ENCODE measurements at regions not wholly inside any gene's neighbourhood (a gene's known extent, or its start where the extent isn't known, plus 50 kb on each side); places are given as distances from the start of the nearest gene placed in this dataset.

- H3K4me1 ChIP-seq (ENCODE audit: control insufficient read depth in 4 of 4, insufficient read depth in 4 of 4, low read length in 3 of 4), result no peaks in the 10 kb centered on the region
- no peak overlapping the region for H3K27ac ChIP-seq (ENCODE audit: low read depth in 1 of 2, low read length in 2 of 2)
- peaks cover 0 to 4% (median 0%) of the 10 kb centered on the region in 4 donors for H3K27me3 ChIP-seq (ENCODE audit: control insufficient read depth in 4 of 4, insufficient read depth in 4 of 4, low read length in 3 of 4)
- WGBS, result 89% methylated on average over 5 of the region's 5 CpGs
- H3K9me3 ChIP-seq (ENCODE audit: control insufficient read depth in 4 of 4, low read length in 3 of 4), result no peaks in the 10 kb centered on the region
- DNase-seq (ENCODE audit: low spot score), result no peak
- no peak overlapping the region for H3K9ac ChIP-seq (ENCODE audit: low read depth in 1 of 2, low read length in 2 of 2)
- H3K36me3 ChIP-seq (ENCODE audit: control insufficient read depth in 4 of 4, insufficient read depth in 3 of 4, low read depth in 1 of 4, low read length in 3 of 4), result no peaks in the 10 kb centered on the region
- no peak overlapping the region for H3K4me3 ChIP-seq (ENCODE audit: low read depth in 1 of 3, low read length in 3 of 3)
- TF ChIP-seq SP1 (IDR thresholded peaks at IDR 0.05), result no peak
- TF ChIP-seq EGR1 (IDR thresholded peaks at IDR 0.05; ENCODE audit: low read depth in 2 of 2), result no peak
- TF ChIP-seq CTCF (IDR thresholded peaks at IDR 0.05; ENCODE audit: low read depth, low read length, missing input control), result no peak
- no peak for TF ChIP-seq ATF3 (IDR thresholded peaks at IDR 0.05)
- no peak for TF ChIP-seq FOXA2 (IDR thresholded peaks at IDR 0.05)
- TF ChIP-seq RAD21 (IDR thresholded peaks at IDR 0.05), result no peak
Measured at GRCh38 chr10:44281662-44282061, 103.2 kb downstream of the CXCL12 start.

- H3K36me3 ChIP-seq (ENCODE audit: control insufficient read depth in 4 of 4, insufficient read depth in 3 of 4, low read depth in 1 of 4, low read length in 3 of 4), result no peaks in the 10 kb centered on the region
- no peak overlapping the region for H3K4me3 ChIP-seq (ENCODE audit: low read depth in 1 of 3, low read length in 3 of 3)
- no peak overlapping the region for H3K9ac ChIP-seq (ENCODE audit: low read depth in 1 of 2, low read length in 2 of 2)
- no peaks in the 10 kb centered on the region for H3K4me1 ChIP-seq (ENCODE audit: control insufficient read depth in 4 of 4, insufficient read depth in 4 of 4, low read length in 3 of 4)
- H3K27me3 ChIP-seq (ENCODE audit: control insufficient read depth in 4 of 4, insufficient read depth in 4 of 4, low read length in 3 of 4), result peaks cover 0 to 4% (median 0%) of the 10 kb centered on the region in 4 donors
- TF ChIP-seq JUND (IDR thresholded peaks at IDR 0.05), result no peak
- TF ChIP-seq ATF3 (IDR thresholded peaks at IDR 0.05), result no peak
- TF ChIP-seq FOXA1 (IDR thresholded peaks at IDR 0.05), result no peak
- no peak for TF ChIP-seq ZBTB33 (IDR thresholded peaks at IDR 0.05)
- TF ChIP-seq TAF1 (conservative IDR thresholded peaks at IDR 0.05), result no peak
- no peak for TF ChIP-seq NR2F2 (IDR thresholded peaks at IDR 0.05)
- no peak for TF ChIP-seq FOXA2 (IDR thresholded peaks at IDR 0.05)
- TF ChIP-seq GABPA (IDR thresholded peaks at IDR 0.05 in 1 of 2, conservative IDR thresholded peaks at IDR 0.05 in 1 of 2), result no peak
- TF ChIP-seq HNF4G (IDR thresholded peaks at IDR 0.05), result no peak
- no peak for TF ChIP-seq RXRA (IDR thresholded peaks at IDR 0.05)
- no peak for TF ChIP-seq CTCF (IDR thresholded peaks at IDR 0.05; ENCODE audit: low read depth, low read length, missing input control)
- TF ChIP-seq REST (IDR thresholded peaks at IDR 0.05), result no peak
- TF ChIP-seq MAX (IDR thresholded peaks at IDR 0.05), result no peak
- TF ChIP-seq RAD21 (IDR thresholded peaks at IDR 0.05), result no peak
- no peak overlapping the region for H3K27ac ChIP-seq (ENCODE audit: low read depth in 1 of 2, low read length in 2 of 2)
- DNase-seq (ENCODE audit: low spot score), result no peak
- 82% methylated on average over 12 of the region's 12 CpGs for WGBS
- H3K9me3 ChIP-seq (ENCODE audit: control insufficient read depth in 4 of 4, low read length in 3 of 4), result no peaks in the 10 kb centered on the region
Measured at GRCh38 chr10:44281089-44281613, 103.7 kb downstream of the CXCL12 start.

Measured in liver (tissue), 8 donors.